WTC11 (cell line): ENCODE measurements at regions not wholly inside any gene's neighbourhood (a gene's known extent, or its start where the extent isn't known, plus 50 kb on each side); places are given as distances from the start of the nearest gene placed in this dataset.

ENCODE experiments used
- ATAC-seq: fragments of 200-7000 bp; cut with Tn5 transposase; 2 replicates; pipeline ENCODE4 v1.10.0; 2021; ENCODE audit warnings: mild to moderate bottlenecking, moderate library complexity
- CTCF ChIA-PET: fragments of 300-600 bp; sonication (Branson Sonifier 250); formaldehyde crosslinking; loops from one replicate; lab custom pipeline; 2021; ENCODE audit warnings: antibody characterized with exemption; lab: Charles Lee
- POLR2A ChIA-PET: fragments of 350-600 bp; sonication (Branson Sonifier 250); formaldehyde crosslinking; loops from one replicate; lab custom pipeline; 2021; ENCODE audit warnings: antibody characterized with exemption; lab: Charles Lee
- DNase-seq: peaks from one replicate; pipeline ENCODE4 v3.0.0; 2021; ENCODE audit warnings: low spot score
- H3K27ac Mint-ChIP-seq: 2 replicates; pipeline ENCODE4 v1.8.0; 2021; ENCODE audit warnings: mixed read lengths
- H3K27me3 Mint-ChIP-seq: 2 replicates; pipeline ENCODE4 v1.8.0; 2021; ENCODE audit warnings: low read depth, mild to moderate bottlenecking, moderate library complexity, mixed read lengths
- H3K36me3 Mint-ChIP-seq: 2 replicates; pipeline ENCODE4 v1.8.0; 2021; ENCODE audit warnings: mixed read lengths
- H3K4me1 Mint-ChIP-seq: 2 replicates; pipeline ENCODE4 v1.8.0; 2022; ENCODE audit warnings: mixed read lengths
- H3K4me3 Mint-ChIP-seq: 2 replicates; pipeline ENCODE4 v1.8.0; 2021; ENCODE audit warnings: mild to moderate bottlenecking, moderate library complexity, mixed read lengths
- H3K9me3 Mint-ChIP-seq: 2 replicates; pipeline ENCODE4 v1.8.0; 2021; ENCODE audit warnings: mixed read lengths
- ATF1 ChIP-seq: sonication (generic); formaldehyde crosslinking; IDR thresholded peaks from 2 replicates; pipeline ENCODE4 v1.8.1; 2023; ENCODE audit warnings: mild to moderate bottlenecking, moderate library complexity, missing genetic modification reagents
- ATF3 ChIP-seq: sonication (generic); formaldehyde crosslinking; conservative IDR thresholded peaks from 2 replicates; pipeline ENCODE4 v1.8.1; 2022; ENCODE audit warnings: mild to moderate bottlenecking, missing genetic modification reagents
- CBFB ChIP-seq: sonication (generic); formaldehyde crosslinking; IDR thresholded peaks from 2 replicates; pipeline ENCODE4 v1.8.1; 2022; ENCODE audit warnings: mild to moderate bottlenecking, low read depth, missing genetic modification reagents
- CDX4 ChIP-seq: fragments of 250-450 bp; sonication (Bioruptor Pico); IDR thresholded peaks from 2 replicates; pipeline ENCODE4 v1.9.0; 2021; ENCODE audit warnings: moderate library complexity, mild to moderate bottlenecking, inconsistent platforms, borderline replicate concordance
- E2F5 ChIP-seq: sonication (generic); formaldehyde crosslinking; IDR thresholded peaks from 2 replicates; pipeline ENCODE4 v1.8.1; 2022; ENCODE audit warnings: mild to moderate bottlenecking, moderate library complexity, missing genetic modification reagents
- EMX1 ChIP-seq: fragments of 250-450 bp; sonication (Bioruptor Pico); IDR thresholded peaks from 2 replicates; pipeline ENCODE4 v1.8.0; 2021; ENCODE audit warnings: mild to moderate bottlenecking
- ERG ChIP-seq: fragments of 250-450 bp; sonication (Bioruptor Pico); IDR thresholded peaks from 2 replicates; pipeline ENCODE4 v1.8.0; 2021; ENCODE audit warnings: mild to moderate bottlenecking
- FOXJ3 ChIP-seq: sonication (generic); formaldehyde crosslinking; IDR thresholded peaks from 2 replicates; pipeline ENCODE4 v1.9.0; 2021; ENCODE audit warnings: missing genetic modification reagents, mild to moderate bottlenecking, borderline replicate concordance
- MAX ChIP-seq: sonication (generic); formaldehyde crosslinking; IDR thresholded peaks from 2 replicates; pipeline ENCODE4 v1.8.0; 2022; ENCODE audit warnings: mild to moderate bottlenecking, missing genetic modification reagents
- MLX ChIP-seq: sonication (generic); formaldehyde crosslinking; IDR thresholded peaks from 2 replicates; pipeline ENCODE4 v1.8.1; 2023; ENCODE audit warnings: mild to moderate bottlenecking, missing genetic modification reagents, moderate library complexity
- SMAD4 ChIP-seq: sonication (generic); formaldehyde crosslinking; IDR thresholded peaks from 2 replicates; pipeline ENCODE4 v1.8.0; 2022; ENCODE audit warnings: mild to moderate bottlenecking, missing genetic modification reagents
- USF1 ChIP-seq: sonication (generic); formaldehyde crosslinking; IDR thresholded peaks from 2 replicates; pipeline ENCODE4 v1.8.0; 2022; ENCODE audit warnings: mild to moderate bottlenecking, missing genetic modification reagents
- ZBTB21 ChIP-seq: sonication (generic); formaldehyde crosslinking; IDR thresholded peaks from 2 replicates; pipeline ENCODE4 v1.8.1; 2023; ENCODE audit warnings: mild to moderate bottlenecking, missing genetic modification reagents, borderline replicate concordance
- ZNF219 ChIP-seq: sonication (generic); formaldehyde crosslinking; IDR thresholded peaks from 2 replicates; pipeline ENCODE4 v1.8.0; 2023; ENCODE audit warnings: missing genetic modification reagents, mild to moderate bottlenecking, borderline replicate concordance
- ZNF232 ChIP-seq: sonication (generic); formaldehyde crosslinking; IDR thresholded peaks from 2 replicates; pipeline ENCODE4 v1.8.0; 2022; ENCODE audit warnings: mild to moderate bottlenecking, missing genetic modification reagents
- ZNF317 ChIP-seq: sonication (generic); formaldehyde crosslinking; IDR thresholded peaks from 2 replicates; pipeline ENCODE4 v1.8.1; 2023; ENCODE audit warnings: low read depth, mild to moderate bottlenecking, moderate library complexity, missing genetic modification reagents, borderline replicate concordance
- ZNF416 ChIP-seq: fragments of 250-450 bp; sonication (Bioruptor Pico); IDR thresholded peaks from 2 replicates; pipeline ENCODE4 v1.9.0; 2021; ENCODE audit warnings: mild to moderate bottlenecking, inconsistent platforms
- ZNF512 ChIP-seq: sonication (generic); formaldehyde crosslinking; IDR thresholded peaks from 2 replicates; pipeline ENCODE4 v1.8.1; 2022; ENCODE audit warnings: missing genetic modification reagents, borderline replicate concordance

GRCh38 chr11:92627615-92628256, 341.7 kb upstream of the MTNR1B start:
- no peak for TF ChIP-seq ATF1 (CRISPR knock-in tag)
- no peak for TF ChIP-seq CDX4
- H3K4me3 Mint-ChIP-seq: no peak overlapping the region
- H3K36me3 Mint-ChIP-seq: no peaks in the 10 kb centered on the region
- peaks cover 18% of the 10 kb centered on the region for H3K4me1 Mint-ChIP-seq
- peak; percentile 46 for ATAC-seq
- H3K9me3 Mint-ChIP-seq: no peaks in the 10 kb centered on the region
- no peak overlapping the region for H3K27ac Mint-ChIP-seq
- H3K27me3 Mint-ChIP-seq: no peaks in the 10 kb centered on the region
- DNase-seq: no peak
- ChIA-PET POLR2A (no interaction called here), CTCF (no interaction called here)

- POLR2A ChIA-PET: no interaction called here
- Mint-ChIP-seq H3K9me3 (no peaks in the 10 kb centered on the region), H3K4me3 (no peak overlapping the region), H3K27ac (no peak overlapping the region; the same call in 1 of the 2 replicates), H3K4me1 (peaks cover 18% of the 10 kb centered on the region), H3K27me3 (no peaks in the 10 kb centered on the region), H3K36me3 (no peaks in the 10 kb centered on the region)
- no peak for DNase-seq
- TF ChIP-seq ZBTB21: no peak
- no peak for TF ChIP-seq EMX1 (CRISPR knock-in tag)
- TF ChIP-seq ERG: no peak
- no peak for TF ChIP-seq FOXJ3 (CRISPR knock-in tag)
- no peak for TF ChIP-seq CBFB (CRISPR knock-in tag)
- no peak for TF ChIP-seq MAX (CRISPR knock-in tag)
- ATAC-seq: no peak
- CTCF ChIA-PET: no interaction called here
Measured at GRCh38 chr11:92628401-92629292, 340.8 kb upstream of the MTNR1B start.

- H3K4me1 Mint-ChIP-seq: peaks cover 18% of the 10 kb centered on the region
- no peaks in the 10 kb centered on the region for H3K9me3 Mint-ChIP-seq
- no peaks in the 10 kb centered on the region for H3K27me3 Mint-ChIP-seq
- peak overlapping the region; percentile 86 for H3K27ac Mint-ChIP-seq
- peak; percentile 93 for ATAC-seq
- no peaks in the 10 kb centered on the region for H3K36me3 Mint-ChIP-seq
- CTCF ChIA-PET: no interaction called here
- H3K4me3 Mint-ChIP-seq: no peak overlapping the region
- TF ChIP-seq ZNF317 (CRISPR knock-in tag) (no peak), ZNF512 (CRISPR knock-in tag) (no peak), ATF3 (CRISPR knock-in tag) (no peak), USF1 (CRISPR knock-in tag) (no peak), SMAD4 (CRISPR knock-in tag) (no peak), MLX (CRISPR knock-in tag) (no peak), ZNF232 (CRISPR knock-in tag) (no peak), ZNF219 (no peak), E2F5 (CRISPR knock-in tag) (no peak), ZNF416 (CRISPR knock-in tag) (no peak)
- POLR2A ChIA-PET: no interaction called here
- peak; percentile 15 for DNase-seq
Measured at GRCh38 chr11:92632495-92632894, 337.0 kb upstream of the MTNR1B start.
